CD4-positive, alpha-beta T cell treated with Interleukin-15 for 1 hour (primary cell): ENCODE measurements at regions not wholly inside any gene's neighbourhood (a gene's known extent, or its start where the extent isn't known, plus 50 kb on each side); places are given as distances from the start of the nearest gene placed in this dataset.

Source experiments
- DNase-seq: peaks from one replicate; pipeline ENCODE4 v3.0.0-alpha.2; 2020

DNA sequence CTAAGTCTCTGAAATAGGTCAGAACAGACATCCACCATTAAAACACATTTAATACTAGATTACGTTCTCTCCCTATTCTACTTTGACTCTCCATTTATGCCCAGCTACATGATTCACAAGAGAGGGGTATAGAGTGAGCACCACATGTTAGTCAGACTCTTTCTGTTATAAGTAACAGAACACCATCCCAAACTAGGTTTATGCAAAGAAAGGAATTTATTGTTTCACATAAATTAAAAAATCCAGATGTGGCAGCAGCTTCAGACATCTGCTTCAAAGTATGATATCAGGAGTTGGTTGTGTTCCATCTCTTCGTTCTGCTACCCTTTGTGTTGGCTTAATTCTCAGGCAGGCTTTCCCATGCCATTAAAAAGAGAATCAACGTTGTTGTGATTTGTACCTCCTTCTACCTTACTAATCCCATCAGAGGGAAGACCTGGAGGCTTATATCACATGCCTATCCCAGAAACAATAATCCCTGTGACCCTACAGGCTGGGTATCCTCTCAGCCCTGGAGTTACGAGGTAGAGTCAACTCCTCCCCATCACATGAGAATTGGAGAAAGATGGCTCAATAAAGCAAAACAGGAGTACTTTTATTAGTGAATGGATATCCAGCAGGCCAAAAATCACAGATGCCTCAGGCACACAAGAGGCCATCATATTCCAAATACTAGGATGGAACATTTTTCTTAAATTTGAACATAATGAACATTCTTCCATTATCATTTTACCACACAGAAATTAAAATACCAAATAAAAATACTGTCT lies 163.2 kb downstream of the SLC7A11 start:
- no peak for DNase-seq

DNA sequence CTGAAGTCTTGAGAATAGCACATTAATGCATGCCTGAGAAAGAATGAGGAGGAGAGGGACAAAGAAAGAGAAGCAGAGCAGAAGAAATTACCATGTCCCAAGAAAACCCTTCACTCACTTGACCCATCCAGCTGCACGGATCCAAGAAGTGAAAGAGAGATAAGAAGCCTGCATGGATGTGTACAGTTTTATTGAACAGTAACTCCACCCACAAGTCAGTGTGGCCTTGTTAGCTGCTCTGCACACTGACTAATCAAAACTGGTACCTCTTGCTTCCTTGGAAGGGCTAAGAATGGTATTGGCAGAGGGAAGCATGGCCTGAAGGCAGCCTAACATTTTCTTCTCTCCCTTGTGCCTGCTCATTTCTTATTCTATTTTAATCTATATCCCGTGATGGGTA lies 163.9 kb downstream of the SLC7A11 start:
- no peak for DNase-seq

DNA sequence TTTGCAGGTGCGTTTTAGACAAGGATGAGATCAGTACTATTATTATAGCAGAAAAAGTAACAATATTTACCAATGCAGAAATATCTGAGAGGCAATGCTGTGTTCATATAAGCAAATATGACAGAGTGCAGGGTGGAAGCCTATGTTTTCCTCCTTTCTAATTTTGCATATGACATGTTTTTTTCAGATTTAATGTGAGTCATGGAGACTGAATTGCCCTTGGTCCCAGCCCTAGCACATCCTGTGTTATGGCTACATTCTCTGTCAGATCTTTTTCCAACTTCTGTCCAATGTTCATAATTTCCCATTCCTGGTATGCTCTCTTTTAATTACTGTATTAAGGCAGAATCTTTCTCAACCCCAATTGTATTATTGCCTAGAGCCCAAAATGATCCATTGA lies 165.6 kb downstream of the SLC7A11 start:
- no peak for DNase-seq

DNA sequence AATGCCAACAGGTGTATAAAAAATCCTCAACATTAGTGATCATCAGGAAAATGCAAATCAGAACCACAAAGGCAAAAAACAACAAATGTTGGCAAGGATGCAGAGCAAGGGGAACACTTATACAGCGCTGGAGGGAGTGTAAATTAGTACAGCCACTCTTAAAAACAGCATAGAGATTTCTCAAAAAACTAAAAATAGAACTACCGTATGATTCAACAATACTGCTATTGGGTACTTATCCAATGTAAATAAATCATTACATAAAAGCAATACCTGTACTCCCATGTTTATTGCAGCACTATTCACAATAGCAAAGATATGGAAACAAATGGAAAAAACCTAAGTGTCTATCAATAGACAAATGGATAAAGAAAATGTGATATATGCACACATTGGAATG lies 171.3 kb downstream of the SLC7A11 start:
- DNase-seq, result no peak

- no peak for DNase-seq
Observed at GRCh38 chr4:138063581-138063980, 178.6 kb downstream of the SLC7A11 start.

- DNase-seq, result no peak
Observed at GRCh38 chr4:138062929-138063328, 179.2 kb downstream of the SLC7A11 start.

GRCh38 chr4:138056541-138056940 lies 185.6 kb downstream of the SLC7A11 start:
- DNase-seq, result no peak

- no peak for DNase-seq
Observed at GRCh38 chr4:138055890-138056289, 186.3 kb downstream of the SLC7A11 start.

GRCh38 chr4:138053641-138054301 lies 188.4 kb downstream of the SLC7A11 start:
- DNase-seq, result no peak

- no peak for DNase-seq
Observed at GRCh38 chr4:138052806-138053632, 189.1 kb downstream of the SLC7A11 start.

- no peak for DNase-seq
Observed at GRCh38 chr4:138051157-138051556, 191.0 kb downstream of the SLC7A11 start.

GRCh38 chr4:138050601-138051000 lies 191.5 kb downstream of the SLC7A11 start:
- DNase-seq, result no peak

DNA sequence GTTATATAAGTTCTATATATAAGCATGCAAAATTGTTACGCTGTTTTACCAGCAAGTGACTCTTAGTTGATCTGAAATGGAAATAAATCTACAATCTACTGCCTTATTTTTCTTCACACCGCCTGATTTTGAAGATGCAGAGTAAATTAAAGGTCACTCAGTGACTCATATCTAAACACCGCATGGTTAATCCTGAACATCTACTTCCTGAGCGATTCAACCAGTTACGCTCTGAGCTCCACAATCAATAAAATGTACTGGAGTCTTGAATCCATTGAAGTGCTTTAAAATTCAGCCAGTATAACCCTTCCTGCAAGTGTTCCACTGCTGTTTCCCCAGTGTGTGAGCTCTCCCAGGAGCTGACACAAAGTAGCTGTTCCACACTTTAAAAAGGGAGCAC lies 192.8 kb downstream of the SLC7A11 start:
- DNase-seq, result no peak

DNA sequence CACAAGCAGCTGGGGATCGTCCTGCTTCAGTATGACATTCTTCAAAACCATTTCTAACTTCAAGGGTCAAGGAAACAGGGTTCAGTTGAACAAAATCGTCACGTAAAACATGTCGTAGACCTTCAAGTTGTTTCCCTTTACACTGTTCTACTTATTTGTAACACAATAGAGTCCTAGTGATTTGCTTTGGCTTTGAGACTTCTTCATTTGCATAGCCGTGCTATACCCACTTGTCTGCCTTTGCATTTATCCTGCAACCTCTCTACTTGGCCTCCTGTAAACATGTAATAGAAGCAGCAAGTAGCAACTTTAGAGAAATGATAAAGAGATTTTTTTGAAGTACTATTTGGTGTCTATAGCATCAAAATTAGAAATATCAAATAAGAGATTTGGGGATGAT lies 194.9 kb downstream of the SLC7A11 start:
- DNase-seq, result no peak

DNA sequence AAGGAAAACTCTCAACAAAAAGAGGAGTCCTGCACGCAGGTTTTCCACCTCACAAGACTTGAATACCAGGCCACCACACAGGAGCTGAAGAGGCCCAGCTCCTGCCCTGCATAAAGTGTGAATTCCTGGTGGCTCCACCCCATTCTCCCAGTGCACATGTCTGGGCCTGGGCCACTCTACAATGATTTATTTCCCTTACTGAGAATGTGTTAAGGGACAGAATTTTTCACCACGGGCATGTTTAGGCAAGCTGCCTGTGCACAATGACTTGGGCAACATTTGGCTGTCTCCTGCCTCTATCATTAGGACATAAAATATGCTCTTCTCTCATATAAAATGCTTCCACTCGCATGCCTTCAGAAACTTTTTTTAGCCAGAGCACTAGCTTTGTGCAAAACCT lies 197.1 kb downstream of the SLC7A11 start:
- DNase-seq, result no peak

DNA sequence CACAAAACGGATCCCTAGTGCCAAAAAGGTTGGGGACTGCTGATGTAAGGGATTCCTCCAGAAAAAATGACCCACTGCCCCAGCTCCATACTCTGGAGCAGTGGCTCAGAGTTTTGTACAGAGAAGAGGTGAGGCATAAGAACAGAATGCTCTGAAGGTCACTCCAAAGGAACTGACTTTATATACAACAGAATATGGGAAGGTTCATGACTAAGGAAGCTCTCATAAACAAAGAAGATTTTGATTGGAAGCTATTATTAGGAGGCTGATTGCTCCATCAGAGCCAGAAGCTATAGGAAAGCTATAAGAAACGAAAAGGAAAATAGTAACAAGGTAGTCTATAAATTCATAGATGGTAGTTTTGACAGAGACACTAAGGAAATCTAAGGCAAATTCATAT lies 203.1 kb downstream of the SLC7A11 start:
- DNase-seq, result no peak

GRCh38 chr4:138037696-138038095 lies 204.5 kb downstream of the SLC7A11 start:
- no peak for DNase-seq

GRCh38 chr4:138035781-138036258 lies 206.3 kb downstream of the SLC7A11 start:
- peak; percentile 27 for DNase-seq

GRCh38 chr4:138034871-138035270 lies 207.3 kb downstream of the SLC7A11 start:
- DNase-seq, result no peak

DNA sequence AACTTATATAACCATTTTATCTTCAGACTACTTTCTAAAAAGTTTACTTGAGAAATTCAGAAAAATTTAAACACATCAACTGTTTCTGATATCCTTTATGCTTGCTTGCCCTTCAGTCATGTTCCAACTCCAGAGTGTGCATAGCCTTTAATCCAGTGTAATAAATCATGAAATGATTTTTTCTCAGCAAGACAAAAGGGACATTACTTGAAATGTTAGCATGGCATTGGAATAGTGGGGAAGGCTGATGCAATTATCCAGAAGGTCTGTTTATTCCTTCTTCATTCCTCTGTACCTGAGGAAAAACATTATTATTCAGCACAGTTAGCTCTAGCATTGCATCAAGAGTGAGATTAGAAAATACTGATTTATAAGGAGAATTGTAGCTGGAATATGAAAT lies 209.9 kb downstream of the SLC7A11 start:
- no peak for DNase-seq

GRCh38 chr4:138030375-138030774 lies 211.8 kb downstream of the SLC7A11 start:
- no peak for DNase-seq

- DNase-seq, result no peak
Observed at GRCh38 chr4:138028923-138029322, 213.2 kb downstream of the SLC7A11 start.

DNA sequence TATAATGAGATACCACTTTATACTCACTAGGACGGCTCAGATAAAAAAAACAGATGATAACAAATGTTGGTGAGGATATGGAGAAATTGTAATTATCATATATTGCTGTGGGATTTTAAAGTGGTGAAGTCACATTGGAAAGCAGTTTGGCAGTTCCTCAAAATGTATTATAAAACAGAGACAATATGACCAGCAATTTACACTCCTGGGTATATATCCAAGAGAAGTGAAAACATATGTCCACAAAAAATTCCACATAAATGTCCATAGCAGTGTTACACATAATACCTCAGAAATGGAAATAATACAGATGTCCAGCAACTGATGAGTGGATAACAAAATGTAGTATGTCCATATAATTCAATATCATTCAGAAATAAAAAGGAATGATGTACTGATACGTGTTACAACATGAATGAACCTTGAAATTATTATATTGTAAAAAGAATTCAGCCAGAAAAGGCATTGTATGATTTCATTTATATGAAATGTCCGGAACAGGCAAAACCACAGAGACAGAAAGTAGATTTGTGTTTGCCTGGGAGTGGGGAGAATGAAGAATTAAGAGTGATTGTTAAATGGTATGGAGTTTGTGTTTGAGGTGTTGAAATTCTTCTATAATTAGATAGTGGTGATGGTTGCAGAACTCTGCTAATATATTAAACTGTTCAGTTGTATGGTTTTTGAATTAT lies 220.9 kb downstream of the SLC7A11 start:
- DNase-seq, result no peak
